SU-DHL-6 (cell line): ENCODE measurements at regions not wholly inside any gene's neighbourhood (a gene's known extent, or its start where the extent isn't known, plus 50 kb on each side); places are given as distances from the start of the nearest gene placed in this dataset.
A peak's percentile ranks its signal among the peaks of the same experiment; 100 is the strongest.

Experiments
- H2AFZ ChIP-seq: fragments of 200-600 bp; sonication (generic); 2 replicates; pipeline ENCODE4 v1.6.1; 2014; ENCODE audit warnings: low read depth, mild to moderate bottlenecking, moderate library complexity, mixed read lengths, antibody characterized with exemption, low read length; ENCODE audit not compliant: severe bottlenecking
- H3F3A ChIP-seq: fragments of 200-600 bp; shearing (Covaris generic); 2 replicates; pipeline ENCODE4 v1.6.0; 2016; ENCODE audit warnings: antibody characterized with exemption, mild to moderate bottlenecking; ENCODE audit not compliant: insufficient read depth
- H3K27ac ChIP-seq: fragments of 200-600 bp; sonication (generic); 2 replicates; pipeline ENCODE4 v1.5.1; 2016; ENCODE audit warnings: low read depth, mild to moderate bottlenecking, low read length, moderate library complexity, mixed read lengths
- H3K27me3 ChIP-seq: fragments of 200-600 bp; sonication (generic), shearing (Covaris generic); 2 replicates; pipeline ENCODE4 v1.6.0; 2014; ENCODE audit warnings: mild to moderate bottlenecking, low read length
- H3K36me3 ChIP-seq: fragments of 200-600 bp; sonication (generic); 2 replicates; pipeline ENCODE4 v1.6.1; 2014; ENCODE audit warnings: mild to moderate bottlenecking, low read length, mixed read lengths
- H3K4me2 ChIP-seq: fragments of 300-600, 200-600 bp; shearing (Covaris generic), sonication (generic); 2 replicates; pipeline ENCODE4 v1.6.0; 2014; ENCODE audit warnings: low read length, low read depth, mild to moderate bottlenecking; ENCODE audit not compliant: poor library complexity, severe bottlenecking
- H3K4me3 ChIP-seq: fragments of 200-600 bp; sonication (generic); 2 replicates; pipeline ENCODE4 v1.5.1; 2014; ENCODE audit warnings: antibody characterized with exemption, low read length, mild to moderate bottlenecking, mixed read lengths; ENCODE audit not compliant: insufficient read depth, poor library complexity, severe bottlenecking
- H3K79me2 ChIP-seq: fragments of 200-600 bp; sonication (generic); 2 replicates; pipeline ENCODE4 v1.6.1; 2014; ENCODE audit warnings: mild to moderate bottlenecking, low read length, moderate library complexity; ENCODE audit not compliant: insufficient read depth
- H3K9ac ChIP-seq: fragments of 200-600 bp; sonication (generic); 2 replicates; pipeline ENCODE4 v1.7.0; 2014; ENCODE audit warnings: mild to moderate bottlenecking, low read length
- H3K9me2 ChIP-seq: fragments of 200-600 bp; sonication (generic); replicated peaks from 2 replicates; pipeline ENCODE4 v1.6.1; 2014; ENCODE audit warnings: low read length; ENCODE audit not compliant: insufficient read depth
- H3K9me3 ChIP-seq: fragments of 200-600 bp; sonication (generic); 2 replicates; pipeline ENCODE4 v1.6.1; 2014; ENCODE audit warnings: low read length, mixed read lengths; ENCODE audit not compliant: insufficient read depth
- H4K20me1 ChIP-seq: fragments of 200-600 bp; sonication (generic); 2 replicates; pipeline ENCODE4 v1.6.1; 2014; ENCODE audit warnings: low read depth, mild to moderate bottlenecking, antibody characterized with exemption, low read length, moderate library complexity, mixed read lengths
- CTCF ChIP-seq: fragments of 200-600 bp; sonication (generic); IDR thresholded peaks from one replicate; pipeline ENCODE4 v1.5.1; 2017; ENCODE audit warnings: antibody characterized with exemption, mild to moderate bottlenecking, low read length, moderate library complexity; ENCODE audit not compliant: insufficient read depth, poor library complexity, severe bottlenecking
- EZH2phosphoT487 ChIP-seq: fragments of 200-600 bp; sonication (generic), shearing (Covaris generic); conservative IDR thresholded peaks from 2 replicates; pipeline ENCODE4 v1.6.1; 2018; ENCODE audit warnings: mild to moderate bottlenecking, antibody characterized with exemption, low read length, moderate library complexity, mixed read lengths

GRCh38 chr6:797479-798077 lies 104.6 kb upstream of the EXOC2 start:
- H3K27me3 ChIP-seq: no peaks in the 10 kb centered on the region
- no peak overlapping the region for H3K4me2 ChIP-seq
- TF ChIP-seq CTCF (peak; percentile 90), EZH2phosphoT487 (no peak)
- H3K4me3 ChIP-seq: no peak overlapping the region
- H3K9me3 ChIP-seq: no peaks in the 10 kb centered on the region
- no peaks in the 10 kb centered on the region for H3K36me3 ChIP-seq
- no peaks in the 10 kb centered on the region for H3K9me2 ChIP-seq
- no peaks in the 10 kb centered on the region for H3F3A ChIP-seq
- H4K20me1 ChIP-seq: no peaks in the 10 kb centered on the region; the same call in 1 of the 2 replicates
- no peaks in the 10 kb centered on the region for H3K79me2 ChIP-seq
- no peak overlapping the region for H3K9ac ChIP-seq
- no peak overlapping the region for H3K27ac ChIP-seq
- no peak overlapping the region for H2AFZ ChIP-seq

- Histone ChIP-seq H3K4me3 (no peak overlapping the region), H3K27ac (no peak overlapping the region), H3F3A (no peaks in the 10 kb centered on the region), H3K4me2 (no peak overlapping the region), H3K9me2 (no peaks in the 10 kb centered on the region), H3K36me3 (no peaks in the 10 kb centered on the region), H3K9ac (no peak overlapping the region), H3K9me3 (no peaks in the 10 kb centered on the region), H2AFZ (no peak overlapping the region), H4K20me1 (no peaks in the 10 kb centered on the region; the same call in 1 of the 2 replicates), H3K27me3 (no peaks in the 10 kb centered on the region), H3K79me2 (no peaks in the 10 kb centered on the region)
- TF ChIP-seq CTCF (no peak), EZH2phosphoT487 (no peak)
Observed at GRCh38 chr6:795046-795685, 102.2 kb upstream of the EXOC2 start.

GRCh38 chr6:793261-793660 lies 100.3 kb upstream of the EXOC2 start:
- H3K9ac ChIP-seq: no peak overlapping the region
- H3K36me3 ChIP-seq: no peaks in the 10 kb centered on the region
- no peak overlapping the region for H3K4me2 ChIP-seq
- H3K9me3 ChIP-seq: no peaks in the 10 kb centered on the region
- H3K9me2 ChIP-seq: no peaks in the 10 kb centered on the region
- TF ChIP-seq EZH2phosphoT487 (no peak), CTCF (no peak)
- H3K27me3 ChIP-seq: no peaks in the 10 kb centered on the region
- no peak overlapping the region for H3K4me3 ChIP-seq
- H3K79me2 ChIP-seq: no peaks in the 10 kb centered on the region
- H2AFZ ChIP-seq: no peak overlapping the region
- H4K20me1 ChIP-seq: no peaks in the 10 kb centered on the region; the same call in 1 of the 2 replicates
- no peaks in the 10 kb centered on the region for H3F3A ChIP-seq
- H3K27ac ChIP-seq: no peak overlapping the region
